ENCODE measurements at regions not wholly inside any gene's neighbourhood (a gene's known extent, or its start where the extent isn't known, plus 50 kb on each side); places are given as distances from the start of the nearest gene placed in this dataset.

GRCh38 chr13:40052954-40053353 is 397.5 kb downstream of the COG6 start:
- TF ChIP-seq SP1 (IDR thresholded peaks at IDR 0.05) (no peak), HDGF (IDR thresholded peaks at IDR 0.05; ENCODE audit: borderline replicate concordance) (no peak), ARNT (IDR thresholded peaks at IDR 0.05) (no peak), FOXM1 (IDR thresholded peaks at IDR 0.05; ENCODE audit: borderline replicate concordance) (no peak), ELF4 (IDR thresholded peaks at IDR 0.05) (no peak), TARDBP (IDR thresholded peaks at IDR 0.05) (no peak), BHLHE40 (IDR thresholded peaks at IDR 0.05; ENCODE audit: borderline replicate concordance) (no peak)
